ENCODE measurements at regions not wholly inside any gene's neighbourhood (a gene's known extent, or its start where the extent isn't known, plus 50 kb on each side); places are given as distances from the start of the nearest gene placed in this dataset.

GRCh38 chr18:77634494-77634893, 384.8 kb downstream of the GALR1 start:
- TF ChIP-seq POLR2A (IDR thresholded peaks at IDR 0.05) = no peak
- TF ChIP-seq CTCF (IDR thresholded peaks at IDR 0.05 in 8 of 11, conservative IDR thresholded peaks at IDR 0.05 in 3 of 11) = no peak
- TF ChIP-seq POLR2AphosphoS5 (IDR thresholded peaks at IDR 0.05) = no peak
- no peaks in the 10 kb centered on the region for H3K9me3 ChIP-seq
- no peaks in the 10 kb centered on the region for H3K36me3 ChIP-seq
- no peak for DNase-seq
- H3K27me3 ChIP-seq (replicated peaks in 1 of 7) = peaks cover 0 to 19% (median 0%) of the 10 kb centered on the region in 7 donors
- H3K4me1 ChIP-seq = no peaks in the 10 kb centered on the region
- no peak overlapping the region for H3K4me3 ChIP-seq
- H3K27ac ChIP-seq = no peak overlapping the region
- 66 to 75% (median 67%) methylated on average over 7 of the region's 7 CpGs for WGBS, 5 donors
- intact Hi-C loops (cut with DNase I; ENCODE audit: low total_unique reads) = no loop called here

GRCh38 chr18:77635451-77635850, 385.8 kb downstream of the GALR1 start:
- no peaks in the 10 kb centered on the region for H3K4me1 ChIP-seq
- no peak for DNase-seq
- no peak for TF ChIP-seq POLR2AphosphoS5 (IDR thresholded peaks at IDR 0.05)
- no peak for TF ChIP-seq POLR2A (IDR thresholded peaks at IDR 0.05)
- no peak for TF ChIP-seq CTCF (IDR thresholded peaks at IDR 0.05 in 8 of 11, conservative IDR thresholded peaks at IDR 0.05 in 3 of 11)
- no peaks in the 10 kb centered on the region for H3K9me3 ChIP-seq
- H3K27ac ChIP-seq = no peak overlapping the region
- no peak overlapping the region for H3K4me3 ChIP-seq
- intact Hi-C loops (cut with DNase I; ENCODE audit: low total_unique reads) = no loop called here
- WGBS, 5 donors = 61 to 87% (median 77%) methylated on average over 9 of the region's 9 CpGs
- H3K36me3 ChIP-seq = no peaks in the 10 kb centered on the region
- peaks cover 0 to 19% (median 0%) of the 10 kb centered on the region in 7 donors for H3K27me3 ChIP-seq (replicated peaks in 1 of 7)

GRCh38 chr18:77635858-77636257, 386.2 kb downstream of the GALR1 start:
- Histone ChIP-seq H3K27ac (no peak overlapping the region), H3K4me1 (no peaks in the 10 kb centered on the region), H3K4me3 (no peak overlapping the region), H3K36me3 (no peaks in the 10 kb centered on the region), H3K27me3 (replicated peaks in 1 of 7) (peaks cover 0 to 19% (median 0%) of the 10 kb centered on the region in 7 donors), H3K9me3 (no peaks in the 10 kb centered on the region)
- intact Hi-C loops (cut with DNase I; ENCODE audit: low total_unique reads) = no loop called here
- 78 to 85% (median 80%) methylated on average over 6 of the region's 6 CpGs for WGBS, 5 donors
- TF ChIP-seq CTCF (IDR thresholded peaks at IDR 0.05 in 8 of 11, conservative IDR thresholded peaks at IDR 0.05 in 3 of 11) = no peak
- TF ChIP-seq POLR2A (IDR thresholded peaks at IDR 0.05) = no peak
- TF ChIP-seq POLR2AphosphoS5 (IDR thresholded peaks at IDR 0.05) = no peak
- no peak for DNase-seq

GRCh38 chr18:77645170-77645872, 395.7 kb downstream of the GALR1 start:
- WGBS, 5 donors = 72 to 81% (median 78%) methylated on average over 8 of the region's 8 CpGs
- intact Hi-C loops (cut with DNase I; ENCODE audit: low total_unique reads) = no loop called here
- no peak overlapping the region for H3K4me3 ChIP-seq
- DNase-seq = no peak
- H3K27me3 ChIP-seq (replicated peaks in 1 of 7) = no peaks in the 10 kb centered on the region
- no peak overlapping the region for H3K27ac ChIP-seq
- H3K9me3 ChIP-seq = peaks cover 0 to 17% (median 2%) of the 10 kb centered on the region in 8 donors
- TF ChIP-seq POLR2A (IDR thresholded peaks at IDR 0.05) (no peak), CTCF (IDR thresholded peaks at IDR 0.05 in 8 of 11, conservative IDR thresholded peaks at IDR 0.05 in 3 of 11) (no peak), POLR2AphosphoS5 (IDR thresholded peaks at IDR 0.05) (no peak)
- no peaks in the 10 kb centered on the region for H3K4me1 ChIP-seq
- no peaks in the 10 kb centered on the region for H3K36me3 ChIP-seq

All from spleen (tissue), 11 donors.